ENCODE measurements at regions not wholly inside any gene's neighbourhood (a gene's known extent, or its start where the extent isn't known, plus 50 kb on each side); places are given as distances from the start of the nearest gene placed in this dataset.

- TF ChIP-seq SMC3 (IDR thresholded peaks at IDR 0.05) = no peak
- no peak for TF ChIP-seq CTCF (IDR thresholded peaks at IDR 0.05)
- TF ChIP-seq, protein P1, sequence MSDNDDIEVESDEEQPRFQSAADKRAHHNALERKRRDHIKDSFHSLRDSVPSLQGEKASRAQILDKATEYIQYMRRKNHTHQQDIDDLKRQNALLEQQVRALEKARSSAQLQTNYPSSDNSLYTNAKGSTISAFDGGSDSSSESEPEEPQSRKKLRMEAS (IDR thresholded peaks at IDR 0.05) = no peak
Measured at GRCh38 chr3:31399271-31399670, 133.5 kb upstream of the STT3B start.

Data from A549 (cell line).